ENCODE measurements at regions not wholly inside any gene's neighbourhood (a gene's known extent, or its start where the extent isn't known, plus 50 kb on each side); places are given as distances from the start of the nearest gene placed in this dataset.

- TF ChIP-seq SIN3A (IDR thresholded peaks at IDR 0.05; ENCODE audit: borderline replicate concordance, insufficient read depth, low read length) (no peak), POLR2AphosphoS5 (IDR thresholded peaks at IDR 0.05; ENCODE audit: low read depth, low read length) (no peak), REST (IDR thresholded peaks at IDR 0.05; ENCODE audit: insufficient read depth in 1 of 2, low read depth in 2 of 2, low read length in 2 of 2) (no peak), TAF1 (IDR thresholded peaks at IDR 0.05; ENCODE audit: borderline replicate concordance, insufficient read depth, low read length) (no peak), FOXP2 (optimal IDR thresholded peaks at IDR 0.05; ENCODE audit: borderline replicate concordance, extremely low read depth, extremely low read length, insufficient read depth) (no peak)
Measured at GRCh38 chr5:103744159-103744558, 181.6 kb upstream of the NUDT12 start.

Measured in PFSK-1 (cell line).